ENCODE measurements at regions not wholly inside any gene's neighbourhood (a gene's known extent, or its start where the extent isn't known, plus 50 kb on each side); places are given as distances from the start of the nearest gene placed in this dataset.

GRCh38 chr3:177647876-177648275, 450.6 kb upstream of the TBL1XR1 start (continued):
- no peak for TF ChIP-seq EHMT2 (IDR thresholded peaks at IDR 0.05; ENCODE audit: borderline replicate concordance, low read depth, low read length)
- no peak for TF ChIP-seq RELA (CRISPR knock-in tag; IDR thresholded peaks at IDR 0.05)
- TF ChIP-seq BCLAF1 (IDR thresholded peaks at IDR 0.05): no peak
- TF ChIP-seq, protein P1, sequence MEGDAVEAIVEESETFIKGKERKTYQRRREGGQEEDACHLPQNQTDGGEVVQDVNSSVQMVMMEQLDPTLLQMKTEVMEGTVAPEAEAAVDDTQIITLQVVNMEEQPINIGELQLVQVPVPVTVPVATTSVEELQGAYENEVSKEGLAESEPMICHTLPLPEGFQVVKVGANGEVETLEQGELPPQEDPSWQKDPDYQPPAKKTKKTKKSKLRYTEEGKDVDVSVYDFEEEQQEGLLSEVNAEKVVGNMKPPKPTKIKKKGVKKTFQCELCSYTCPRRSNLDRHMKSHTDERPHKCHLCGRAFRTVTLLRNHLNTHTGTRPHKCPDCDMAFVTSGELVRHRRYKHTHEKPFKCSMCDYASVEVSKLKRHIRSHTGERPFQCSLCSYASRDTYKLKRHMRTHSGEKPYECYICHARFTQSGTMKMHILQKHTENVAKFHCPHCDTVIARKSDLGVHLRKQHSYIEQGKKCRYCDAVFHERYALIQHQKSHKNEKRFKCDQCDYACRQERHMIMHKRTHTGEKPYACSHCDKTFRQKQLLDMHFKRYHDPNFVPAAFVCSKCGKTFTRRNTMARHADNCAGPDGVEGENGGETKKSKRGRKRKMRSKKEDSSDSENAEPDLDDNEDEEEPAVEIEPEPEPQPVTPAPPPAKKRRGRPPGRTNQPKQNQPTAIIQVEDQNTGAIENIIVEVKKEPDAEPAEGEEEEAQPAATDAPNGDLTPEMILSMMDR (CRISPR knock-in tag; IDR thresholded peaks at IDR 0.05): no peak
- TF ChIP-seq HOXA9 (CRISPR knock-in tag; IDR thresholded peaks at IDR 0.05; ENCODE audit: borderline replicate concordance): no peak
- TF ChIP-seq KDM6A (CRISPR knock-in tag; IDR thresholded peaks at IDR 0.05; ENCODE audit: low read depth): no peak

DNA sequence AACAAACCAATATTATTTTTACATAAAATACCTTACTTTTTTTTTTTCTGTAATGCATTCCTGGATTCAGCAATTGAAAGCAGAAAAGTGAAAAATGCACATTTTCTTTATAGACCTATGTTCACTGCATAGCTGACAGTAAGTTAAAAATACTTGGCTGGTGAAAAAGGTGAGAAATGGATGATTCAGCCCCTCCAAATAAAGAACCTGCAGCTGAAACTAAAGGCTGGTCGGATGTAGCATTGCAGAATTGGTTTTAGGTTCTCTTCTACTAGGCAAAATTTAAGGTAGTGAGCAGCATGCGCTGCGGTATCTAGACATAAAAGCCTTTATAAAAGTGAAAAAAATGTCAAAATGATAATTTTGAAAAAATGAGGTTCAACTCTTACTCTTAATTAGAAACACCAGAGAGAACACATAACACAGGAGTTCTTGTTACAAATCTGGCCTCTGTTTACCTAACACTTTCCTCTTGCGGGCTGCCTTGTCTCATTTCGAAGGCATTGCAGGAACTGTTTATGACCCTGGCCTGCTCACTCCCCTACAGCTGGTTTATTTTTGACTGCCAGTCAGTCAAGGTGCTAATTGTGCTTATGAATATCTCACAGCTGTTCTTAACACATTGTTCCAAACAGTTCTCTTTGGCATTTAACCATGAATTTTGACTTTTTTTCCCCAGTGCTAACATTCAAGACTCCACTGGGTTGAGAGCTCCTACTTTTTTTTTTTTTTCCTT, 455.4 kb upstream of the TBL1XR1 start:
- FAIRE-seq: no peak

More for the DNA sequence above, 455.4 kb upstream of the TBL1XR1 start:
- H3K4me1 ChIP-seq (ENCODE audit: insufficient read depth, low read length): no peaks in the 10 kb centered on the region
- H3K9me3 ChIP-seq (ENCODE audit: low read length): no peaks in the 10 kb centered on the region
- no peak overlapping the region for H3K4me3 ChIP-seq (replicated peaks in 1 of 3; ENCODE audit: insufficient read depth in 1 of 3, low read depth in 2 of 3, low read length in 3 of 3)
- no peak for TF ChIP-seq ZBTB20 (CRISPR knock-in tag; IDR thresholded peaks at IDR 0.05; ENCODE audit: borderline replicate concordance, low read depth)
- TF ChIP-seq ZNF274 (CRISPR knock-in tag; IDR thresholded peaks at IDR 0.05): no peak
- no peak for TF ChIP-seq ZSCAN29 (CRISPR knock-in tag; conservative IDR thresholded peaks at IDR 0.05)
- TF ChIP-seq MAZ (IDR thresholded peaks at IDR 0.05; ENCODE audit: borderline replicate concordance, low read depth, low read length): no peak
- TF ChIP-seq MAZ (CRISPR knock-in tag; IDR thresholded peaks at IDR 0.05; ENCODE audit: low read depth): no peak
- no peak for TF ChIP-seq FLYWCH1 (CRISPR knock-in tag; IDR thresholded peaks at IDR 0.05)
- TF ChIP-seq ZNF546 (CRISPR knock-in tag; conservative IDR thresholded peaks at IDR 0.05): no peak
- no peak for TF ChIP-seq SNRNP70 (IDR thresholded peaks at IDR 0.05; ENCODE audit: low read depth, low read length)
- TF ChIP-seq MZF1 (CRISPR knock-in tag; IDR thresholded peaks at IDR 0.05; ENCODE audit: borderline replicate concordance): no peak
- TF ChIP-seq MYC (CRISPR knock-in tag; IDR thresholded peaks at IDR 0.05; ENCODE audit: borderline replicate concordance): no peak
- no peak for TF ChIP-seq GATAD2A (CRISPR knock-in tag; IDR thresholded peaks at IDR 0.05)
- no peak for TF ChIP-seq MXI1 (IDR thresholded peaks at IDR 0.05; ENCODE audit: borderline replicate concordance, low read depth, low read length)
- TF ChIP-seq RBM22 (optimal IDR thresholded peaks at IDR 0.05; ENCODE audit: low read length): no peak
- no peak for TF ChIP-seq ZNF816 (CRISPR knock-in tag; IDR thresholded peaks at IDR 0.05; ENCODE audit: borderline replicate concordance)
- intact Hi-C loops (cut with micrococcal nuclease; ENCODE audit: unreplicated experiment): no loop called here
- DNase-seq (ENCODE audit: low spot score) (no peak), ATAC-seq (no peak)
- H3K36me3 ChIP-seq (replicated peaks in 1 of 2; ENCODE audit: control insufficient read depth in 1 of 2, insufficient read depth in 2 of 2, low read length in 2 of 2): no peaks in the 10 kb centered on the region
- H2AFZ ChIP-seq (ENCODE audit: low read length): no peak overlapping the region
- H4K20me1 ChIP-seq (ENCODE audit: insufficient read depth, low read length): no peaks in the 10 kb centered on the region
- no peaks in the 10 kb centered on the region for H3K79me2 ChIP-seq (ENCODE audit: insufficient read depth, low read length)
- H3K27ac ChIP-seq (ENCODE audit: extremely low read length, insufficient read depth, low read length): no peak overlapping the region
- 52% methylated on average over 5 of the region's 5 CpGs for WGBS (ENCODE audit: low lambda C conversion rate)
- in situ Hi-C loops (cut with HindIII; ENCODE audit: extremely low pct_ligation_motif_present, low pct_unique_long_range_greater_than_20kb): no loop called here
- BruUV-seq (replicated peaks): no TSS peak
- POLR2A ChIA-PET: no interaction called here
- no peak overlapping the region for H3K4me2 ChIP-seq (ENCODE audit: low read depth, low read length)
- no peaks in the 10 kb centered on the region for H3K27me3 ChIP-seq (ENCODE audit: control insufficient read depth in 1 of 2, insufficient read depth in 2 of 2, low read length in 2 of 2)
- H3K9ac ChIP-seq (ENCODE audit: insufficient read depth, low read depth, low read length): no peak overlapping the region
- CTCF ChIA-PET (ENCODE audit: low intra/inter-chr PET ratio, low total read pairs): no interaction called here
